Hematopoietic multipotent progenitor cell (in vitro differentiated cells): ENCODE measurements at regions not wholly inside any gene's neighbourhood (a gene's known extent, or its start where the extent isn't known, plus 50 kb on each side); places are given as distances from the start of the nearest gene placed in this dataset.
A peak's percentile ranks its signal among the peaks of the same experiment; 100 is the strongest.
"Not testable (repeated sequence)": the region's sequence is repeated elsewhere in the genome, so short reads cannot be mapped to it uniquely, and the experiment has no call there.

Experiments
- DNase-seq, 3 donors: peaks; one replicate each; pipeline ENCODE4 v3.0.0-alpha.2; 2011 to 2015; ENCODE audit warnings: low read depth in 2 of 3, low spot score in 2 of 3

DNA sequence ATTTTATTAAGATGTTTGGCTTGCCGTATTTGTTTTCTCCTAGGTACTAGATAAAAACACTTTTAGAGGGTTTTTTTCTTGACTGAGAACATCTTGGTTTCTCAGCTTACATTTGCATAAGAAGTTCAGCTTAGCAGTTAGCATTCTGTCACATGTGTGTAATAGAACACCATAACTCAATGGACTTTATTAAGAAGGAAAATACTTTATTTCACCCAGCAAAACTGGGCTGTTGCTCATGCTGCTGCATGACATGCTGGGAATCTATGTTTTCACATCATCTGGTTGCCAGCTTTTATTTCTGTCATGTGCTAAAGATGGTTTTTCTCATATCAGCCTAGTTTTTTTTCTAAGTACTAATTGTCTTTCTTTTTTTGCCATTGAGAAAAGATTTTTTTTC lies 144.6 kb downstream of the UTRN start:
- DNase-seq = no peak

DNA sequence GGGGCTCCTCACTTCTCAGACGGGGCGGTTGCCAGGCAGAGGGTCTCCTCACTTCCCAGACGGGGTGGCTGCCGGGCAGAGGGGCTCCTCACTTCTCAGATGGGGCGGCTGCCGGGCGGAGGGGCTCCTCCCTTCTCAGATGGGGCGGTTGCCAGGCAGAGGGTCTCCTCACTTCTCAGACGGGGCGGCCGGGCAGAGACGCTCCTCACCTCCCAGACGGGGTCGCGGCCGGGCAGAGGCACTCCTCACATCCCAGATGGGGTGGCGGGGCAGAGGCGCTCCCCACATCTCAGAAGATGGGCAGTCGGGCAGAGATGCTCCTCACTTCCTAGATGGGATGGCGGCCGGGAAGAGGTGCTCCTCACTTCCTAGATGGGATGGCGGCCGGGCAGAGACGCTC lies 148.3 kb downstream of the UTRN start:
- DNase-seq = not testable (repeated sequence)

DNA sequence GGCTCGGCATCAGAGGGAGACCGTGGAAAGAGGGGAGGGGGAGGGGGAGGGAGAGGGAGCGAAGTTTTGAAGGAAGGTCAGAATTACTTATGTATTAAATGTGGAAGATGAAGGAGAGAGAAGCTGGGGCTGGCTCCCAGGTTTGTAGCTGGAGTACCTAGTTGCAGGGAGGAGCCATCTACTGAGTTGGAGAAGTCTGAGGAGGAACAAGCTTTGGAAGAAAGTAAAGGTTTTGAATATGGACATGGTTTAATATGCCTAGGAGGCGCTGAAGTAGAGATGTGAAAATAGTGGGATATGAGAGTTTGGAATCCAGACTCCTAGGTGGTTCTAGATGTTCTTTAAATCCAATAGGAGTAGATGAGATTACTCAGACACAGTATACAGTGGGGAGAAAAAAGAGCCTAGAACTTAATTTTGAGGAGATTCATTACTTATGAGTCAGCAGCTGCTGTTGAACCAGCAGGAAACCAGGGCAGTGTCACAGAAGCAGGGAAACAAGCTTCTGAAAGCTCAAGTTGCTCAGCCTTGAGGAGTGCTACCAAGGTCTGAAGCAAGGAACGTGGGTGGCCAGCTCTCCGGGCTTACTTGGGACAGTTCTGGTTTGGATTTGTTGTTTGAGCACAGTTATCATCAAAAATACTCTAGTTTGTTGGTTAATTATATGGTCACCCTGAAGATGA lies 149.3 kb downstream of the UTRN start:
- DNase-seq = peak in 1 of 3 donors; percentile 21

DNA sequence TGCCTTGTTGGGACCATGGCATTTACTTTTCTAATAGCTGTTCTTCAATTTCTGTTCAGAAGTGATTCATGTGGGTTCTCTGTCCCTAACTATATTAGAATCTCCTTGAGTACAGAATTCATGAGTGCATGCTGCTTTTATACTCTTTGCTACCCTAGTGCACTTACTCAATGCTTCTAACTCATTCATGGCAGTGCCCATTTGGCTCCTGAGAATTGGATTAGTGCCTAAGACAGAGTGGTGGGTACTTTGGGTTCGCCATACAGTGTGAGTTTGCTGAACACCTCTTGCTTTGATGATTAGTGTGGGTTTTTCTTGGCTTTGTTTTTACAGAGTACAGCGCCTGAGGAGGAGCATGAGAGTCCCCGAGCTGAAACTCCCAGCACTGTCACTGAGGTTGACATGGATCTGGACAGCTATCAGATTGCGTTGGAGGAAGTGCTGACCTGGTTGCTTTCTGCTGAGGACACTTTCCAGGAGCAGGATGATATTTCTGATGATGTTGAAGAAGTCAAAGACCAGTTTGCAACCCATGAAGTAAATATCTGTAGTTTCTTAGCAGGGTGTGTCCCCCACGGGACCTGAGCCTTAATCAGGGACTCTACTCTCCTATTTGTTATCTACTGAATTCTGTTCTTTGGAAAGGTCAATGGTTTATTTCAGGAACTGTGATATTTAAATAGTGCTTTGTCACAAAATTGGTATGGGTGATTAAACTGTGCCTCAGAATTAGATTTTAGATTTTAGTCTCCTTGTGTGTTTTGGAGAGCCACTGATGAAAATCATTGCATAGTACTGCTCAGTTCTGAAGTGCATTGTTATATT lies 150.7 kb downstream of the UTRN start:
- no peak for DNase-seq

DNA sequence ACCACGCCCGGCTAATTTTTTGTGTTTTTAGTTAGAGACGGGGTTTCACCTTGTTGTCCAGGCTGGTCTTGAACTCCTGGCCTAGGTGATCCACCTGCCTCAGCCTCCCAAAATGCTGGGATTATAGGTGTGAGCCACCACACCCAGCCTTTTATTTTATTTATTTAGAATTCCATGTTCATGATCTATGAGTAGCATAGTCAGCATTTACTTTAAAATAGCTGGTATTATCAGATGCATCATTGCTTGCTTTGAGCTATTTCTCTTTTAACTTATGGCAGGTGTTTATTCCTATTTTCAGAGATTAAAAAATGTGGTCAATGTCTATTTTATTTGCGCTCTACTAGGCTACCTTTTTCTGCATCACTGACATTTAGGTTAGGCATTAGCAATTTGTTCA lies 152.0 kb downstream of the UTRN start:
- no peak for DNase-seq

DNA sequence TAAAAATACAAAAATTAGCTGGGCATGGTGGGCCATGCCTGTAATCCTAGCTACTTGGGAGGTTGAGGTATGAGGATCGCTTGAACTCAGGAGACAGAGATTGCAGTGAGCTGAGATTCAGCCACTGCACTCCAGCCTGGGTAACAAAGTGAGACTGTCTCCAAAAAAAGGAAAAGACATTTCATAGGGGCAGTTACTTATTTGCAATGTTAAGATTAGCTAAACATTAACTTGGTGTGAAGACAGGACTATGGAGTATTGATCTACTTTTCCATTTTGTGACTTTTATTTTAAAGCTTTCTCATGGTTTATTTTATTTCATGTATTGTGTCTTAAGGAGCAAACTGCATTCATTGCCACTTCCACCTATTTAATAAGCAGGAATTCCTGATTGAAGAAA lies 153.0 kb downstream of the UTRN start:
- no peak for DNase-seq

DNA sequence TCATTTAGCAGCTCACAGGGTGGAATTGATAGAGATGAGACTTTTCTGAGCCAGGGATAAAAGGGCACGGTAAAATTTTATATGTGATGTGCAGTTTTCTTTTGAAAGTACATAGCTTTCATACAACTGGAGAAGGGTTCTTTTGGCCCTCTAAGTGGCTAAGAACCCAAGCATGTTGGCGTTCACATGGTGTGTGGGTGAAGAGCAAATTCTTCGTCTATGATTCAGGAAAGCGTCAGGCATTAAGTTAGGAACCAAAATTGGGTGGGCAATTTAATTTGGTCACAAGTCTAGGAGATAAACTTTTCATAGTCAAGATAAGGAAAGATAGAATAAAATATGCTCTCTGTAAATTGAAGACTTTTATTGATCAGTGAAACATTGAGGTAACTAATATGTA lies 153.9 kb downstream of the UTRN start:
- DNase-seq = no peak

DNA sequence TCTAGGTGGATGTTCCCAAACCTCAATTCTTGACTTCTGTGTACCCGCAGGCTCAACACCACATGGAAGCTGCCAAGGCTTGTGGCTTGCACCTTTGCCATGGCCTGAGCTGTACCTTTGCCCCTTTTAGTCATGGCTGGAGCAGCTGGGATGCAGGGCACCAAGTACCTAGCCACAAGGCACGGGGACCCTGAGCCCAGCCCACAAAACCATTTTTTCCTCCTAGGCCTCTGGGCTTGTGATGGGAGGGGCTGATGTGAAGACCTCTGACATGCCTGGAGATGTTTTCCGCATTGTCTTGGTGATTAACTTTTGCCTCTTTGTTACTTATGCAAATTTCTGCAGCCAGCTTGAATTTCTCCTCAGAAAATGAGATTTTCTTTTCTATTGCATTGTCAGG lies 156.7 kb downstream of the UTRN start:
- DNase-seq = not testable (repeated sequence)

DNA sequence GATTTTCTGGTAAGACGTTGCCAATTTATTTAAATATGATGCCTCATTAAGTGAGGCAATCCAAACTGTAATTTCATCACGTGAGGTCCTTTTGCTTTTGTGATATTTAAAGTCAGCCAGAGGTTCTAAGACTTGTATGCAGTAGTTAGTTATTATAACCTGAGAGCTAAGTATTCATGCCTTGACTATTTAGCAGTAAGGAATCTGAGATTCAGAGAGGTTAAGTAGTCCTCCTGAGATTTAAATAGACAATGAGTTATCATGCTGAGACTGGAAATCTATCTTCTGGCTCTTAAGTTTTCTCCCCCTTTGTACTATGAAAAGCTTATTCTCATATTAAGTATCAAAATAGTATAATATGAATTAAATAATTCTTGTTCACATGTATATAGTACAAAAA lies 158.0 kb downstream of the UTRN start:
- no peak for DNase-seq

DNA sequence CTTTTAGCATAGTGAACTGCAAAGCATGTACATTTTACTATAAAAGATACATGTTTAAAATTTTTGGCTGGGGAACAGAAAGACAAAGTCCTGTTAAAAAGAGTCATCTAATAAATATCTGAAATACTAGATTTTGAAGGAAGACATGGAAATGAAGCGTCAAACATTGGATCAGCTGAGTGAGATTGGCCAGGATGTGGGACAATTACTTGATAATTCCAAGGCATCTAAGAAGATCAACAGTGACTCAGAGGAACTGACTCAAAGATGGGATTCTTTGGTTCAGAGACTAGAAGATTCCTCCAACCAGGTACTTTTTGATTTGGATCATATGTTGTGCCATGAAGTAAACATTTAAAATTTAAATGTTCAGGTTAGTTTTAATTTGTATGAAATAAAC lies 162.3 kb downstream of the UTRN start:
- no peak for DNase-seq

DNA sequence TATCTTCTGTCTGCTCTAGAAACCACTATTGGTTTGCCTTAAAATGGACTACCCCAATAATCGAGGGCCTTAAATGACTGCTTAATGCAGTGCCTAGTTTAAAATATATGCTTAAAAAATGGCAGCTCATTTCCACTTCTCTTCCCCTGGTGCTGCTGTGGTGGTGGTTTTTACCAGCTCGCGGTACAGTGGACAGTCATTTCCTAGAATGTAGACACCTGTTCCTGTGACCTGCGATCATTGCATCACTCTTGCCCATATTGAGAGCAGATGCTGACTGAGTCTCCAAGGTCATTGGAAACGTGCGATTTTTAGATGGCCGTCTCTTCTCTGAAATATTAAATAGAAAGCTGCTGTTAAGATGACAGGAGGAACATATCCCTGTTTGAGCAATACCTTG lies 164.1 kb downstream of the UTRN start:
- DNase-seq = no peak

DNA sequence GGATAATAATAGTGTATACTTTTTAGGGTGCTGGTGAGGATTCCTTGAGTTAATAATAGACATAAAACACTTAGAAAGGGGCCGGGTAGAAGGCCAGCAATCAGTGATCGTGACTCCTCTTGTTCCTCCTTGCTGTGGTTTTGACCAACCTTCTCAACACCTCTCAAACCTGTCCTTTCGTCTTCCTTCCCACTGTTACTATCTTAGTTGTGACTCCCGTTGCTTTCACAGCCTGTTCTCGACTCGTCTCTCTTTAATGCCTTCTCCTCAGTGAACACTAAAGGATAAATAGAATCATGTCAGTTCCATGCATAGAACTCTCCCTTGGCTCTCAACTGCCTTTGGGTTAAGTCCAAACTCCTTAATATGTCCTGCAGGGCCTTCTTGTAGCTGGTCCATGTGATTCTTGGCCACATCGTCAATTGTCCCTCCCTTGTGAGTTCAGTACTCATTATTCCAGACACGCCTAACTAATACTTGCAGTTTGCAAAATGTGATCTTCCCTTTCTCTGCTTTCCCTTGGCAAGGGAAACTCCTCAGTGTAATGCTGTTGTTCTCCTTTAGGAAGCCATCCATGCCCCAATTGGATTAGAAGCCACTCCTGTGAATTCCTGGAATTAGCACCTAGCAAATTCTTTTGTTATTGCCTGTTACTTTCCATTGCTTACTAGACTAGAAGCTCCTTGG lies 164.9 kb downstream of the UTRN start:
- no peak for DNase-seq

DNA sequence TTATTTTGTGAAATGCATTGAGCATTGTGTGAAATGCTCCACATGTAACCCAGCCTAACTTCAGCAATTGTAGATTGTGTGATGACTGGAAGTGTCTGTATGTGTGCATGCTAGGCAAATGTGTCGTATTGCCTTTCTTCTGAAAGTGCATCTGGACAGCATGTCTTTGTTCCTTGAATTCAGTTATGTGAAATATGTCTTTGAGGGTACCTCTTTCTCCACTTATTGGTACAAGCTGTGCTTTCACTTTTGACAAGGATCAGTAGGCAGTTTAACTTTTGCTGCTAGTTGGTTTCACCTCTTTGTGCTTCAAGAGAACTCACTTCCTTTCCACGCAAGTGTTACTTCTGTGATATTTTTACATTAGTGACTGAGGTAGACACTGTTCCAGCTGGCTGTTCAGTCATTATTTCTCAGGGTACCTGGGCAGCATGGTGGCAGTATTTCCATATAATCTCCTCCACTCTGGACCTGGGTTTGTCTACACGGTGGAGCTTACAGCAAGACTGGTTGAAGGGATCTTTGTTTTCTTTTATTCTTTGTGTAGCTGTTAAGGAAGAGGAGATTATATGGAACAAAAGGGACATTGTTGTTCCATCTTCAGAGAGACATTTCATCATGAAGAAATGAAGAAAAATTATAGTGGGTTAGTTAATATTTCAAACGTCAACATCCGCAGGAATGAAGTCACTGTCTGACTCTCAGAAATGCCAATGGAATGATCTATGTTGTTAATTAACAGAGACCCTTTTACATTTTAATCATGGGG lies 175.4 kb downstream of the UTRN start:
- DNase-seq = no peak

DNA sequence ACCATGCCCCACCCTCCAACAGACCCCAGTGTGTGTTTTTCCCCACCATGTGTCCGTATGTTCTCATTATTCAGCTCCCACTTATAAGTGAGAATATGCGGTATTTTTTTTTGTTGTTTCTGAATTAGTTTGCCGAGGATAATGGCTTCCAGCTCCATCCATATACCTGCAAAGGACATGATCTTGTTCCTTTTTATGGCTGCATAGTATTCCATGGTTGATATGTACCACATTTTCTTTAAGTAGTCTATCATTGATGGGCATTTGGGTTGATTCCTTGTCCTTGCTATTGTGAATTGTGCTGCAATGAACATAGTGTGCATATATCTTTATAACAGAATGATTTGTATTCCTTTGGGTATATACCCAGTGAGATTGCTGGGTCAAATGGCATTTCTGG lies 176.9 kb downstream of the UTRN start:
- no peak for DNase-seq

DNA sequence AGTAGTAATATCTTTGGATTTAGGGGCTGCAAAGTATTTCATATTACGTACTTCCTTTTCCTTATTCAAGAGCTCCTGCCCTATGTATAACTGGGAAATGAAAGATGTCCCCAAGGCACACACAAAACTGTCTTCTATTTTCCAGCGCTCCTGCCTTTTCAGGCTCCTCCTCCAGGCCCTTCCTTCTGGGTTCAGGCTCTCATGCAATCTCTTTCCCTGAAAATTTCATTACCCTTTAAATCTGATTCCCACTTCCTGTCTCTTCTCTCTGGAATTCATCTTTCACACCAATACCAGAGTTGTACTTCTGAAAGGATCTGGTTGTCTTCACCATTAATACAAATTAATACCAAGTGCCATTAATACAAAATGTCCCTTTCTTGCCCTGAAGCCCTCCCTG lies 181.6 kb downstream of the UTRN start:
- DNase-seq = no peak

DNA sequence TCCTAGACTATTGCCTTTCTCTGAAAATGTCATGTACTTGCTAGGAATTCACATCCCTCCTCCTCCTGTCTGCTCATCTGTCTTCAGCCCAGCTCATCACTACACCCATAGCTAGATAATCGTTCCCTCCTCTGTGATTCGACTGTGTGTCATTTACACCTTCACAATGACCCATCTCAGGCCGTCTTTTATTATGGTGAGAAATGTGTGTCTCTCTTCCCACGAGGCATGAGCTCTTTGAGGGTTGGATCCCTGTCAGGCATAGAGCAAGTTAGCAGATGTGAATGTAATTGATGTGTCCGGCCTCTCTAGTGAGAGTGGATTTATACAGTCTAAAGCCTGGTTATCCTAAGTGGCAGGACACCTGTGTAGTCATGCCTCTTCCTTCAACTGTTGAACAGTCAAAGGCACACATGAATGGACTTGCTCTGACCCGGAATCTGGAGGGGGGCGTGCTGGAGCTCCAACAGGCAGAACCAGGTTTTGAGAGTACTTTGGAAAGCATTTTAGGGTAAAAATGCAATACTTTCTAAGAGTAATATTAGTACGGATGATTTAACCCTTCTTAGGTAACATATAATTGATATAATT lies 182.1 kb downstream of the UTRN start:
- no peak for DNase-seq

DNA sequence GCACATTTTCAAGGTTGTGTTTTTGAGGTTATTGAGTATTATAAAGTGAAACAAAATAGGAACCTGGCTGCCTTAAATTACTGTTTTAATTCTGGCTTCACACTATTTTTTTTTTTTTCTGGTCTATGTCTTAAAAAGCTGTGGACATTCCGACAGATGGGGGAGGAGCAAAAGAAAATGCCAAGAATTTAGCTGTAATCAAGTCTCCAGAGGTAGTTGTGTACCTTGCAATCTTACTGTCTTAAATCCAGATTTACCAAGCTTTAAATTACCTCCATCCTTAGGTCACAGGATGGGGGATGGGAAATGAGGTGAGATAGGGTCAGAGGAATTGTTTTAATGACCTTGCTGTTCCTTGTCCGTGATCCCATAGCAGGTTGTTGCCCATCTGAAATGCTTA lies 182.8 kb downstream of the UTRN start:
- DNase-seq = no peak

DNA sequence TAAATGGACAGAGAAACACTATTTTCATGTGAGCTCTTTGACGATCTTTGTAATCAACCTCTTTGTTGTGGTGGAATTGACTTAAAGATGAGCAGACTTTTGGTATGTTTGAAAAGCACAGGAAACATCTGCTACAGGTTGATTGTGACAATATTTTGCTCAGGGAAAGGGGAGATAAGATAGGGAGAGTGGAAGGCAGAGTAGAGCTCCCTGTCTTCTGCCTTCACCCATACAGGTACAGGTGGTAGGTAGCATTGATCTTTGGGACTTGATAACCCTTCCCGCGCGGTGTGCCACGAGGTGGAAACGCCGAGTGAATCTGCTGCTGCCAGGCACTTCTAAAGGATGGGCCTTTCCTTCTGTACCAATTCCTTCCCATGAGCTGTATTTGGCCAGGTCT lies 183.6 kb downstream of the UTRN start:
- no peak for DNase-seq

DNA sequence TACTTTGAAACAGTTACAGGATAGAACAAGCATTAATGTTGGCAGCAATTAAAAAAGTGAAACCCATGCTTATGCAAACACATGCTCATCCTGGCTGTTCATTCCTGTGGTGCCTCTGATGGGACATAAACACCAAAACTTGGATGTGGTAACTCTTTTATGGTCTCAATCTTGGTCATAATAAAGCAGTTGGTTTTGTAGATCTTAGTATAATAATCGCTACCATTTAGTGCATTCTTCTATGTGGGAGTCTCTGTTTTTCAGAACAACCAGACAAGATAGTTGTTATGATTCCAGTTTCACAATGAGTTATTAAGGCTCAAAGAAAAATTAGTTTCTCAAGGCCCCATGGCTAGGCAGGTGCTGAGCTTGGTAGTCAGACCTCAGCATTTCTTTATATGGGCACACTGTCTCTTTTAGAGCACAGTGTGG lies 184.0 kb downstream of the UTRN start:
- no peak for DNase-seq

DNA sequence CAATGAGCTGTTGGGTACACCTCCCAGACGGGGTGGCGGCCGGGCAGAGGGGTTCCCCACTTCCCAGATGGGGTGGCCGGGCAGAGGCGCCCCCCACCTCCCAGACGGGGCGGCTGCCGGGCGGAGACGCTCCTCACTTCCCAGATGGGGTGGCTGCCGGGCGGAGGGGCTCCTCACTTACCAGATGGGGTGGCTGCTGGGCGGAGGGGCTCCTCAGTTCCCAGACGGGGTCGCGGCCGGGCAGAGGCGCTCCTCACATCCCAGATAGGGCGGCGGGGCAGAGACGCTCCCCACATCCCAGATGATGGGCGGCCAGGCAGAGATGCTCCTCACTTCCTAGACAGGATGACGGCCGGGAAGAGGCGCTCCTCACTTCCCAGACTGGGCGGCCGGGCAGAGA lies 185.1 kb downstream of the UTRN start:
- DNase-seq = not testable (repeated sequence)

DNA sequence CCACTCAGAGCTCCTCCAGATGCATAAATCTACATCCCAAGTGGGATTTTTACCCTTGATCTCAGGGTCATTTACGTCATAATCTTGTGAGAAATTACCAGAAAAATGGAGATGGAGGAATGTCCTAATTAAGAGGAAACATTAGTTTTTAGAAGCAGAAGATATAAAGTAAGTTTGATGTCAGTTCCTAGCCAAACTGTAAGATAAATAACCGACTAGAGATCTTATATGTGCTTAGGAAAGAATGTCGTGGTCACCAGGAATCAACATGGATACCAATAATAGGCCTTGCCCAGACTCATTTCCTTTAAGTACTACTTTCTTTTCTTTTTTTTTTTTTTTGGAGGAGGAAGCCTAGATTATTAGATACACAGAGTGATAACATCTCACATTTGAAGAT lies 186.9 kb downstream of the UTRN start:
- DNase-seq = no peak
